ENCODE measurements at regions not wholly inside any gene's neighbourhood (a gene's known extent, or its start where the extent isn't known, plus 50 kb on each side); places are given as distances from the start of the nearest gene placed in this dataset.
A peak's percentile ranks its signal among the peaks of the same experiment; 100 is the strongest.
"Not testable (repeated sequence)": the region's sequence is repeated elsewhere in the genome, so short reads cannot be mapped to it uniquely, and the experiment has no call there.

DNA sequence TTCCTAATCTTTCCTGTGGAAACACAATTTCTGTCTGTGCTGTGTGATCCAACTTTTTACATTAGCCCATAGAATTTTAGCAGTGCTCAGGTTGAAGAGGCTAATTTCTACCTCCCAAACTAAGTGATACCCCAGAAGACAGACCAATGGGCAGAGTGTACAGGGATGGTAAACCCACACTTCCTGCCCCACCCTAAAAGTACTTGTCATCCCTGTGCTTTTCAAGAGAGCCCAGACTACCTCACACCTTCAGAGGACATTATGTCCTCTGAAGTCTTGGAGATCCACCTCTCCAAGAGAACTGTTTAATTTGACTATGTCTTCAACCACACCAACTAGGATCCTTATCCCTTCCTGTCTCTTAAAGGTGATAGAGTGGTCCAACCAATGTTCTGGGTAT, 82.0 kb upstream of the ACSL1 start:
- no peak for DNase-seq

- peak in 1 of 2 donors; percentile 14 for DNase-seq
Measured at GRCh38 chr4:184911310-184911709, 85.5 kb upstream of the ACSL1 start.

DNA sequence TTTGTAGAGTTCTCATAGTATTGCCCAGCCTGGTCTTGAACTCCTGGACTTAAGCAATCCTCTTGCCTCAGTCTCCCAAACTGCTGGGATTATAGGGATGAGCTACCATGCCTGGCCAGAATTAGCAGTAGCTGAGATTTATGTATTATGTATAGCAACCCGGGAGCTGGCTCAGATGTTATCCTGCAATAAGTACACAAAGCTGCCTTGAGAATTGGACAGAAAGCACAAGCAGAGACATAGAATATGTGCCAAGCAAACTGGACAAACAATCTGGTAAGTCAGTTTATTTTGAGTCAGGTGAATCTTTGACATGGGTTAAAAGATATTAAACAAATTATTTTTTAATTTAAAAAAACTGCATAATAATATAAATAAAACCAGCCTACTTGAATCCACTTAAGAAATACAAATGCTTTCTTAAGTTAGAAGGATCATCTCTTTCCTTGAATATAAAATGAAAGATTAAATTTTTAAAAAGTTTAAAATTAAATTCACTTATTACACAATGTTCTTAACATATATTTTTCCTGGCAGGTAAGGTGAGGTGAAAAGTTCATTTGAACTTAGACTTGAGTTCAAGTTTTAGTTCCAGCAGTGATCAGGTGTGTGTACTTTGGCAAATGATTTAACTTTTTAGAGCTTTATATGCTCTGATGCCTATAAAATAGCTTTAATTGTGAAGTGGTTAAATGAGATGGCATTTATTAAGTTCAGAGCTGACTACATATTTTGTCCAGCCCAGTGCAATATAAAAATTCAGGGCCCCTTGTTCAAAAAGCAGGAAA, 87.8 kb upstream of the ACSL1 start:
- no peak for DNase-seq

DNA sequence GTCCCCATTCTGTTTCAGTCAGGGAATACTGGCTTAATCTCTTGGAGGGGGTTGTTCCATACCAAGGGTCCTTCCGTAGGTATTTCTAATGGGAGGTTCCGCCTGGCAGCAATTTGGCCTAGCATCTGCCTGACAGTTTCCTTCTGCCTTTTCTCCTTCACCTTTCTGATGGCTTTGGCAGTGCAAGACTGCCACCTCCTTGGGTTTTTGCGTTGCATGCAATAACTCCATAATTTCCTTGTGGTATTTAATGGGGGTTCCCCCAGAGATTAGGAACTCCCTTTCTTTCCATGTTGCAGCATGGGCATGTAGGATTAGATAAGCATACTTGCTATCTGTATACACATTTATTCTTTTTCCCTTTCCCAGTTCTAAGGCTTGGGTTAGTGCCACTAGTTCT, 93.0 kb upstream of the ACSL1 start:
- not testable (repeated sequence) for DNase-seq

GRCh38 chr4:184921456-184921855, 95.7 kb upstream of the ACSL1 start:
- DNase-seq: no peak

DNA sequence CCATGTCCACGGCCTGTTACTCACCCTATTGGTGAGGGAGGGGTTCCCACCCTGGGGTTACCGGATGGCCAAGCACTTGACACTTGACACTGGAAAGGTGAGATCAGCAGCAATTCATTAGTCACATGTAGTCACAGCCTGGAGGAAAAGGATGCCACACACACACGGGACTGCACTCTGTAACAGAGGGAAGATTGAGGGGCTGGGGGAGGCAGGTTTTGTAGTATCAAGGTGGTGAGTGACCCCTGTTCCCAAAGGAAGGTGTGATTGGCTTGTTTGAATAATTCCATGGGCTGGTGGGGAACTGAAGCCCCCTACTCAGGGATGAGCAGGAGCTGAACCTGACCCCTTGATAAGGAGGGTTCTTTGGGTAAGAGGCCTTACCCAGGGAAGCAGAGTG, 96.0 kb upstream of the HELT start:
- no peak for DNase-seq

DNA sequence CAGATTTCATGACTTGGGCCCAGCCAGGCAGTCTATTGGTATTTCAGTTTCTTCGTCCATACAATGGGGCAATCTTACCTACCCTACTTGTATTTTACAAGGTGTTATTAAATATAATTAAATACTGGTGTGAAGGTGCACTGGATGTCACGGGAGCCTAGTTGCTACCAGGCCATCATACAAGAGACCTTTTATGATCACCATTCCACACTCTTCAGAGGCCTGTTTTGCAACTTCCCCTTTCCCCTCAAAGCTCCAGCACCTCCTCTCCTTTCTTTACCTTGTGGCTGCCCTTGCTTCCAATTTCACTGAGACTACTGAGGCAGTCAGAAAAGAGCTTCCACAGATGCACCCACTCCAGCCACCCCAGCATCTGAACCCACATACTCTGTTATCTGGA, 93.8 kb upstream of the HELT start:
- DNase-seq: no peak

DNA sequence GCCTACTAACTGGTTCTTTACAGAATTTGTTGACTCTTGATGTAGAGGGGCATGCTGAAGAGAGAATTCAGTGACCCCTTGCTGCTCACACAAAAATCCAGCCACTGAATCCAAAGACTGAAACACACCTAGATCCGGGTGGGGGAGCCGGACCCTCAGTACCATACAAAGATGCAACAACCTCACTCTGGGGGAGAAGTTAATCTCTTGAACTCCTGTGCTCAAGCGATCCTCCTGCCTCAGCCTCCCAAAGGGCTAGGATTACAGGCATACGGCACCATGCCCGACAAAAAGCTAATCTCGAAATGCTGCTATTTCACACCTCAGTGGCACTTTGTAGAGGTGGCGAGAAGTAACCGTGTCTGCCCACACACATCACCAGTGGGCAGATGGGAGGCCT, 88.8 kb upstream of the HELT start:
- no peak for DNase-seq

GRCh38 chr4:184930026-184930425, 88.3 kb upstream of the HELT start:
- no peak for DNase-seq

- no peak for DNase-seq
Measured at GRCh38 chr4:184932343-184932742, 85.9 kb upstream of the HELT start.

- DNase-seq: no peak
Measured at GRCh38 chr4:184933311-184933710, 85.0 kb upstream of the HELT start.

DNA sequence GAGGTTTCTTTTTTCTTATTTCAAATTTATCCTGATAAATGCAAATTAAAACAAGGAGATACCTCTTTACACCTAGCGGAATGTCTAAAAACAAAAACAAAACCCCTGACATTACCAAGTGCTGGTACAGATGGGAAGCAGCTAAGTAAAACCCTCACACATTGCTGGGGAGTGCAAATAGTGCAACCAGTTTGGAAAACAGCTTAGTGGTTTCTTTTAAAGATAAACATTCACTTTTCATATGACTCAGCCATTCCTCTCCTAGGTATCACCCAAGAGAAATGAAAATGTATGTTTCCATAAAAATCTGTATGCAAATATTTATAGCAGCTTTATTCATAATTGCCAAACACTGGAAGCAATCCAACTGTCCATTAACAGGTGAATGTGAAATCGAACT, 84.1 kb upstream of the HELT start:
- no peak for DNase-seq

GRCh38 chr4:184934961-184935360, 83.3 kb upstream of the HELT start:
- DNase-seq: no peak

GRCh38 chr4:184936071-184936470, 82.2 kb upstream of the HELT start:
- DNase-seq: no peak

DNA sequence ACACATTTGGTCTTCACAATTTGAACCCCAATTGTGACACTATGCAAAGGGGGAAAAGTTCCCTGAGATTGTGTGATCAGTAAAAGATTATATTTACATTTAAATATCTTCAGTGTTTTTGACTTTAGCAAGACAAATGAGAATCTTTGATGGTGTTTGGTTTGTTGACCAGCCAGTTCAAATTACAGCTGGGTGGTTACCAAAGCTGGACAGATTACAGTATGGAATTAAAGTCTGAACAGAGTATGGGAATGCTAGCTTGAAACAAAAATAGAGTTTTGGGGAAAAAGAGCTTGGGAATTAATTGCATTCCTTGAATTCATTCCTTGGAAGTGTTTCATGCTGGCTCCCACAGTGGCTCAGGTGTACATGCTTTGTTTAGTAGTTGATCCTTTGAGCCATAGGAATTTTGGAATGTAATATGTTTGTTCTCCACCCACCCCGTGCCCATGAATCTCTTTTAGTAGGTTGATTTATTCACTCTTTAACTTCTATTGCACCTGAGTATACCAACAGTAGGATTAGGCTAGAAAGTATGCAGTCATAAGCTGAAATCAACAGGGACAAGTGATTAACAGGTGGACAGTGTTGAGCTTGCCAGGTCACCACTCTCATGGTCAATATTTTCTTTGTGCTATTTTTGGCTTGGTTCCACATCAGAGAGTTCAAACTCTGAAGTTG, 81.1 kb upstream of the HELT start:
- DNase-seq: no peak

DNA sequence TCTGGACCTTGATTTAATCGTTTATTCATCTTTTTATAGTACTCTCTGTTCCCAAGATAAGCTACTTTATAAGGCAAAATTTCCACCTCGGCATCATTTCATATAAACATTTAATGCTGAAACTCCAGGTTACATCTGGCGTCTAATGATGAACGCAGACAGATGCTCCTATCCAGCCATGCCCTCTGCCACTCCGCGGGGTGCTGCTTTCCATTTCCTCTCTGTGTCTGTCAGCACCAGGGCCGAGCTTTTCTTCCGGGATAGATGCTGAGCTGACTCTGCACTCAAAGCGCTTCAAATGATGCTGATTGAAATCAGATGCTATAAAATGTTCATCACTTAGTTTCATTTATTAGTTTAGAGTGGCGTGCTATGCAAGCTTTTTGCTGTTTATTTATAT, 80.5 kb upstream of the HELT start:
- DNase-seq: no peak

GRCh38 chr4:184938871-184939270, 79.4 kb upstream of the HELT start:
- no peak for DNase-seq

DNA sequence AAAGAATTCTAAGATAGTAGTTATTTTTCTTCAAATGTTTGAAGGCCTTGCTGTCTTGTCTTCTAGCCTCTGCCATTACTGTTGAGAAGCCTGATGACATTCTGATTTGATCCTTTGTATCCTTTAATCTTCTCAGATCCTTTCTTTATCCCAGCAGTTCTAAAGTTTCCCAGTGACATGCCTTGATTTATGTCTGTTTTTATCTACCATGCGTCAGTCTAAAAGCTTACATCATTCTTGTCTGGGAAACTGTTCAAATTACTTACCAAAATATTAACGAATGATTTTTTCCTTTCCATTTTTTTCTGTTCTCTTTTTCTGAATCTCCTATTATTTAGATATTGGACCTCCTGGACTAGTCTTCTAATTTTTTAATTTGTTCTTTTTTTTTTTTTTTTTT, 78.3 kb upstream of the HELT start:
- no peak for DNase-seq

GRCh38 chr4:184940500-184940899, 77.8 kb upstream of the HELT start:
- DNase-seq: no peak

- no peak for DNase-seq
Measured at GRCh38 chr4:184941671-184942418, 76.4 kb upstream of the HELT start.

DNA sequence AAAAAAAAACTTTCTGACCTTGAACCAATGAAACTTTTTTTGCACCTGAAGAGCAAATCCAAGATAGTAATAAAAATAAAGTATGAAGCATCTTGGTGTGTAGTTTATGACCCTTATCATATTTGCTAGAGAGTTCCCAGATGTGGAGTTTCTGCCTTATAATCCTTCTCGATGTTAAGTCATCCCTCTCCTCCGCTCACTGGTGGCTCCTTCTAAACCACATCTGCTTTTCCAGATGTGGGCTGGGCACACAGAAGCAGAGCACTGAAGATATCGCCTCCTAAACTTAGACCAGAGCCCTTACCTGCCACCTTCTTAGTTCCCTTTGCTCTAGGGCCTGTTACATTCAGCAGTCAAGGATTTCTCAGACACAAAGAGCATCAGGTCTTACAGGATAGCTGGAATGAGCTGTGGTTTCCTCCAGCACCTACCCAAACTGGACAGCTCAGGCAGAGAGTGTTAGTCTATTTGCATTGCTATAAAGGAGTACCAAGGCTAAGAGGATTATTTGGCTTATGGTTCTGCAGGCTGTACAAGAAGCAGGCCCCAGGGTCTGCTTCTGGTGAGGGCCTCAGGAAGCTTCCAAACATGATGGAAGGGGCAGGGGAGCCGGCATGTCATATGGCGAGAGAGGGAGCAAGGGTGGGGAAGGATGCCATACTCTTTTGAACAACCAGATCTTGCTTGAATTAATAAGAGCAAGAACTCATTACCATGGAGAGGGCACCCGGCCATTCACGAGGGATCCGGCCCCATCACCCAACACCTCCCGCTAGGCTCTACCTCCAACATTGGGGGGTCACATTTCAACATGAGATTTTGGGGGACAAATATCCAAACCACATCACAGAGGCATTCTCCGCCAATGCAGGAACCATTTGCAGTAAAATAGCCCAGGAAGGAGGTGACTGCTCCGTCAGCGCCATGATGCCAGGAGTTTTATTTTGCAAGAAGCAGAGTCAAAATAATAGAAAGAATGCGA, 75.6 kb upstream of the HELT start:
- DNase-seq: no peak

DNA sequence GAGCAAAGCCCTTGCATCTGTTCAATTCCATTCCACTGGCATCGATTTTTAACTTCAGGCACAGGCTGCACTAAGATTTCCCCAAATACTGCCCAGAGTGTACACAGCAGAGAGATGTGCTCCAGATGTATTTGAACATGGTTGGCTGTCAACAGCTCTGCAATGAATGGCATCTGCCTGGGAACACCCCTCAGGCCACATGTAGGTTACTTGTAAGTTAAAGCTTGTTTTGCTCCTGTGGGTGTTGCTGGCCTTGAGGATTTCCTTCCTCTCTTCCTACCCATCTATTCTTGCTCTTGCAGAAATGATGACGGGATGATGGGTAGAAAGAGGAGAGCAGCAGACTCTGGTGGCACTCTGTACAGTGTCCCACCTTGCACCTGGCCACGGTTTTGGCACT, 69.3 kb upstream of the HELT start:
- no peak for DNase-seq

Data from stimulated activated CD4-positive, alpha-beta T cell treated with anti-CD3 and anti-CD28 coated beads, Interleukin-2, amount 100 ng/mL, for 24 hours (primary cell).